A673 (cell line): ENCODE measurements at regions not wholly inside any gene's neighbourhood (a gene's known extent, or its start where the extent isn't known, plus 50 kb on each side); places are given as distances from the start of the nearest gene placed in this dataset.

Experiments
- BruUV-seq: library from RNA; stranded (reverse); fragments of 400-500 nt; replicated peaks from 2 replicates; lab custom pipeline; 2021; lab: Mats Ljungman, UMichigan
- CTCF ChIA-PET: fragments of 300-600 bp; sonication (Branson Sonifier 250); formaldehyde crosslinking; loops from one replicate; lab custom pipeline; 2022; ENCODE audit warnings: antibody characterized with exemption; lab: Charles Lee
- POLR2A ChIA-PET: fragments of 300-600 bp; sonication (Branson Sonifier 250); formaldehyde crosslinking; loops from one replicate; lab custom pipeline; 2022; ENCODE audit warnings: antibody characterized with exemption; ENCODE audit not compliant: low non-redundant PET; lab: Charles Lee
- DNase-seq: peaks from one replicate; pipeline ENCODE4 v3.0.0-alpha.2; 2015; ENCODE audit warnings: low spot score
- H3K27ac ChIP-seq: fragments of 200-600 bp; sonication (generic); 2 replicates; pipeline ENCODE4 v1.5.1; 2016; ENCODE audit warnings: mixed run types, low read depth, mild to moderate bottlenecking, mixed read lengths, antibody characterized with exemption, low read length; ENCODE audit not compliant: poor library complexity, severe bottlenecking
- H3K27me3 ChIP-seq: fragments of 200-600 bp; sonication (generic); replicated peaks from 2 replicates; pipeline ENCODE4 v1.6.1; 2017; ENCODE audit warnings: mixed run types, low read depth, mild to moderate bottlenecking, mixed read lengths, antibody characterized with exemption, low read length; ENCODE audit not compliant: insufficient read depth, poor library complexity
- H3K36me3 ChIP-seq: fragments of 200-600 bp; sonication (generic); 2 replicates; pipeline ENCODE4 v1.6.1; 2016; ENCODE audit warnings: mixed run types, mild to moderate bottlenecking, mixed read lengths, antibody characterized with exemption, low read length; ENCODE audit not compliant: insufficient read depth, poor library complexity, severe bottlenecking
- H3K4me1 ChIP-seq: fragments of 200-600 bp; sonication (generic); 2 replicates; pipeline ENCODE4 v1.6.1; 2017; ENCODE audit warnings: mixed run types, mild to moderate bottlenecking, mixed read lengths, antibody characterized with exemption, low read length; ENCODE audit not compliant: insufficient read depth, poor library complexity, severe bottlenecking
- H3K4me3 ChIP-seq: fragments of 200-600 bp; sonication (generic); 2 replicates; pipeline ENCODE4 v1.5.1; 2016; ENCODE audit warnings: low read depth, mixed run types, mild to moderate bottlenecking, mixed read lengths, low read length; ENCODE audit not compliant: poor library complexity, severe bottlenecking
- H3K9me3 ChIP-seq: fragments of 200-600 bp; sonication (generic); 2 replicates; pipeline ENCODE4 v1.6.1; 2016; ENCODE audit warnings: mixed run types, low read depth, mild to moderate bottlenecking, mixed read lengths, antibody characterized with exemption, low read length; ENCODE audit not compliant: poor library complexity, severe bottlenecking
- EZH2 ChIP-seq: fragments of 200-600 bp; sonication (generic); IDR thresholded peaks from 2 replicates; pipeline ENCODE4 v1.6.1; 2017; ENCODE audit warnings: borderline replicate concordance, low read depth, mild to moderate bottlenecking, mixed read lengths, antibody characterized with exemption, low read length; ENCODE audit not compliant: poor library complexity, severe bottlenecking
- intact Hi-C: fragments of 100-400 bp; cut with micrococcal nuclease; formaldehyde crosslinking; loops from one replicate; pipeline ENCODE4 v1.10.0; 2022; ENCODE audit not compliant: unreplicated experiment
- TF ChIP-seq, protein P1 (sequence below): fragments of 300-800, 200-600 bp; sonication (generic); conservative IDR thresholded peaks from 2 replicates; pipeline ENCODE4 v1.5.1; 2017; ENCODE audit warnings: low read depth, mild to moderate bottlenecking, antibody characterized with exemption, low read length, moderate library complexity, mixed read lengths

DNA sequence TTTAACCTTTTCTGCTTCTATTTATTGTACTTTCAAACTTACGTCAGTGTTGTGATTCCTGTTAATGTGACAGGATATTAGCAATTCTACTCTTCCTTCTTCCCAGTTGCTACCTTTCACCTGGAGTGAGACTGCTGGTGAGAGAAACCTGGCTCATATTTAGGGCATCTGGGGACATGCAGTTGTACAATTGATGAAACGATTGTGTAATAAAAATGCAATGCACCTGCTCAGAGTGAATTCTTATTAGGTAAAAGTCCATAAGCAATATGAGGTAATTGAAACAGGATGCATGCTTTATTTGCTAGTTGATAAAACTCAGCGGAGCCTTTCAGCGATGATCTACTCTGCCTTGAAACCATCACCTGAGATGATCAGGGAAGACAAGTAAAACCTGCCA is 116.1 kb upstream of the FBXO33 start:
- TF ChIP-seq, protein P1, sequence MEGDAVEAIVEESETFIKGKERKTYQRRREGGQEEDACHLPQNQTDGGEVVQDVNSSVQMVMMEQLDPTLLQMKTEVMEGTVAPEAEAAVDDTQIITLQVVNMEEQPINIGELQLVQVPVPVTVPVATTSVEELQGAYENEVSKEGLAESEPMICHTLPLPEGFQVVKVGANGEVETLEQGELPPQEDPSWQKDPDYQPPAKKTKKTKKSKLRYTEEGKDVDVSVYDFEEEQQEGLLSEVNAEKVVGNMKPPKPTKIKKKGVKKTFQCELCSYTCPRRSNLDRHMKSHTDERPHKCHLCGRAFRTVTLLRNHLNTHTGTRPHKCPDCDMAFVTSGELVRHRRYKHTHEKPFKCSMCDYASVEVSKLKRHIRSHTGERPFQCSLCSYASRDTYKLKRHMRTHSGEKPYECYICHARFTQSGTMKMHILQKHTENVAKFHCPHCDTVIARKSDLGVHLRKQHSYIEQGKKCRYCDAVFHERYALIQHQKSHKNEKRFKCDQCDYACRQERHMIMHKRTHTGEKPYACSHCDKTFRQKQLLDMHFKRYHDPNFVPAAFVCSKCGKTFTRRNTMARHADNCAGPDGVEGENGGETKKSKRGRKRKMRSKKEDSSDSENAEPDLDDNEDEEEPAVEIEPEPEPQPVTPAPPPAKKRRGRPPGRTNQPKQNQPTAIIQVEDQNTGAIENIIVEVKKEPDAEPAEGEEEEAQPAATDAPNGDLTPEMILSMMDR, result no peak
- TF ChIP-seq EZH2, result no peak
- Histone ChIP-seq H3K4me1 (no peaks in the 10 kb centered on the region), H3K4me3 (no peak overlapping the region), H3K27ac (no peak overlapping the region), H3K9me3 (no peaks in the 10 kb centered on the region), H3K27me3 (no peaks in the 10 kb centered on the region), H3K36me3 (no peaks in the 10 kb centered on the region)
- BruUV-seq, result no TSS peak
- ChIA-PET CTCF (no interaction called here), POLR2A (no interaction called here)
- no peak for DNase-seq
- intact Hi-C loops, result no loop called here

DNA sequence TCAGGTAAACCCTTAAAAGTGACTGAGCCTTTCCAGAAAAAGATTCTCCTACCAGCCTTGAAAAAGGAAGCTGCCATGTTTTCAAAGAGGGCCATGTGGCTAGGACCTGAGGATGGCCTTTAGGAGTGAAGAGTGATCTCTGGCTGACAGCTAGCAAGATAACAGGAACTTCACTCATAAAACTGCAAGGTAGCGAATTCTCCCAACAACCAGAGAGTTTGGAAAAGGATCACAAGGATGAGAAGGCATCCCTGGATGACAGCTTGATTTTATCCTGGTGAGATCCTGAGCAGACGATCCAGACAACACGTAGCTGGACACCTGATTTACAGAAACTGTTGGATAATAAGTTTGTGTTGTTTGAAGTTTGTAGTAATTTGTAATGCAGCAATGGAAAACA is 115.6 kb upstream of the FBXO33 start:
- POLR2A ChIA-PET, result no interaction called here
- no TSS peak for BruUV-seq
- no peaks in the 10 kb centered on the region for H3K27me3 ChIP-seq
- CTCF ChIA-PET, result no interaction called here
- H3K27ac ChIP-seq, result no peak overlapping the region
- intact Hi-C loops, result no loop called here
- no peaks in the 10 kb centered on the region for H3K9me3 ChIP-seq
- TF ChIP-seq, protein P1, result no peak
- TF ChIP-seq EZH2, result no peak
- H3K36me3 ChIP-seq, result no peaks in the 10 kb centered on the region
- H3K4me3 ChIP-seq, result no peak overlapping the region
- DNase-seq, result no peak
- H3K4me1 ChIP-seq, result no peaks in the 10 kb centered on the region

DNA sequence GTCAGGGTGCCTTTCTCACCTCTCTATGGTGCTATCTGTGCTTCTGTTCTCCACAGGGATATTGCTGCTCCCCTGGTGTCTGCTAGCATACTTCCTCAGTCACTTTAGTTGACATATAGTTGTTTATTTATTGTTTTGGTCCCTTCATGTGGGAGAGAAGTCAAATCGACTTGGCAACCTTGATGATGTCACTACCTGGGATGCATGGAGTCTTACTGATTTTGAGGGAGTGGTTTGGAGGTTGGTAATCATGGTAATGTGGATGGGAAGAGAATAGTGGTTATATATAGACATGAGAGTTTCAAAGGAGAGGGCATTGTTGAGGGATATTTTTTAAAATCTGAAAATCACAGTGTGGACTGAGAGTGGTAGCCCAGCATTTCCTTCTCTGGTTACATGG is 73.6 kb upstream of the FBXO33 start:
- Histone ChIP-seq H3K27me3 (no peaks in the 10 kb centered on the region), H3K27ac (no peak overlapping the region), H3K4me3 (no peak overlapping the region), H3K36me3 (no peaks in the 10 kb centered on the region), H3K4me1 (no peaks in the 10 kb centered on the region), H3K9me3 (no peaks in the 10 kb centered on the region)
- intact Hi-C loops, result no loop called here
- BruUV-seq, result no TSS peak
- POLR2A ChIA-PET, result no interaction called here
- no peak for TF ChIP-seq EZH2
- TF ChIP-seq, protein P1, result no peak
- no peak for DNase-seq
- CTCF ChIA-PET, result no interaction called here
